Fibroblast of the aortic adventitia (primary cell): ENCODE measurements at regions not wholly inside any gene's neighbourhood (a gene's known extent, or its start where the extent isn't known, plus 50 kb on each side); places are given as distances from the start of the nearest gene placed in this dataset.

Source experiments
- DNase-seq: peaks from one replicate; pipeline ENCODE4 v3.0.0-alpha.2; 2010; ENCODE audit warnings: low read depth
- H3K4me3 ChIP-seq: 2 replicates; pipeline ENCODE4 v1.5.1; 2011; ENCODE audit warnings: low read depth, mild to moderate bottlenecking, control low read depth, low read length, moderate library complexity
- TF ChIP-seq, protein P1 (sequence below): IDR thresholded peaks from 2 replicates; pipeline ENCODE4 v1.5.1; 2011; ENCODE audit warnings: mild to moderate bottlenecking, low read length, control low read depth, inconsistent platforms; ENCODE audit not compliant: insufficient read depth

DNA sequence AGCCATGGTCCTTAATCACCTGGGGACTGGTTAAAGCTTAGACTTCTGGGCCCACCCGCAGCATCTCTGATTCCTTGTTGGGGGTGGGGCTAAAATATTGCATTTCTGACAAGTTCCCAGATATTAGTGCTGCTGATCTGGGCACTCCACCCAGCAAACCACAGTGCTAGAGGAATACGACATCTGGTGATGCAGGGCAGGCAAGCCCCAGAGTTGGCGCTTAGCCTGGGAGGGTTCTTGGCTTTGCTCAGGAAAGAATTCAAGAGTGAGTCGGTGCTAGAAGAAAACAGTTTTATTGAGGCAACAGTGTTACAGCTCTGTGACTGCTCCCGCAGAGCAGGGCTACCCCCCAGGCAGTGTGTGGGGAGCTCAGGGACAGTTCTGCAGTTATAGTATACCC, 210.7 kb downstream of the TFAP2C start:
- no peak for DNase-seq
- TF ChIP-seq, protein P1, sequence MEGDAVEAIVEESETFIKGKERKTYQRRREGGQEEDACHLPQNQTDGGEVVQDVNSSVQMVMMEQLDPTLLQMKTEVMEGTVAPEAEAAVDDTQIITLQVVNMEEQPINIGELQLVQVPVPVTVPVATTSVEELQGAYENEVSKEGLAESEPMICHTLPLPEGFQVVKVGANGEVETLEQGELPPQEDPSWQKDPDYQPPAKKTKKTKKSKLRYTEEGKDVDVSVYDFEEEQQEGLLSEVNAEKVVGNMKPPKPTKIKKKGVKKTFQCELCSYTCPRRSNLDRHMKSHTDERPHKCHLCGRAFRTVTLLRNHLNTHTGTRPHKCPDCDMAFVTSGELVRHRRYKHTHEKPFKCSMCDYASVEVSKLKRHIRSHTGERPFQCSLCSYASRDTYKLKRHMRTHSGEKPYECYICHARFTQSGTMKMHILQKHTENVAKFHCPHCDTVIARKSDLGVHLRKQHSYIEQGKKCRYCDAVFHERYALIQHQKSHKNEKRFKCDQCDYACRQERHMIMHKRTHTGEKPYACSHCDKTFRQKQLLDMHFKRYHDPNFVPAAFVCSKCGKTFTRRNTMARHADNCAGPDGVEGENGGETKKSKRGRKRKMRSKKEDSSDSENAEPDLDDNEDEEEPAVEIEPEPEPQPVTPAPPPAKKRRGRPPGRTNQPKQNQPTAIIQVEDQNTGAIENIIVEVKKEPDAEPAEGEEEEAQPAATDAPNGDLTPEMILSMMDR: no peak

DNA sequence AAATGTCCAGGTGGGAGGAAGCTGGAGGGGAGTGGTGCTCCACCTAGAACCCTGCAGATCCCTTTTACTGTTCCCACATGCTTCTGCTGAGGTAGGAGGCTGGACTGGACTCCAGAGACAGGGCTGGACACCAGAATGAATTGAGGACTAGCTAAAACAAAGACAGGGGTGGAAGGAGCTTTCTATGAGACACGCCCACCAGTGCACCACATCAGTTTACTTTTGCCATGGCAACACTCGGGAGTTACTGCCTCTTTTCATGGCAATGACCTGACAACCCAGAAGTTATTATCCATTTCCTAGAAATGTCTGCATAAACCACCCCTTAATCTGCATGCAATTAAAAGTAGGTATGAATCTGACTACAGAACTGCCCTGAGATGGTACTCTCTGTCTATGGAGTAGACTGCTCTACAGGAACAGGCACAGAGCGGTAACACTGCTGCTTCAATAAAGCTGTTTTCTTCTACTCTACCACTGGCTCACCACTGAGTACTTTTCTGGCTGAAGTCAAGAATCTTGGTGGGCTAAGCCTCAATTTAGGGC, 211.7 kb downstream of the TFAP2C start:
- TF ChIP-seq, protein P1: no peak
- no peak overlapping the region for H3K4me3 ChIP-seq
- DNase-seq: no peak

More for the DNA sequence above, 210.7 kb downstream of the TFAP2C start:
- no peak overlapping the region for H3K4me3 ChIP-seq

DNA sequence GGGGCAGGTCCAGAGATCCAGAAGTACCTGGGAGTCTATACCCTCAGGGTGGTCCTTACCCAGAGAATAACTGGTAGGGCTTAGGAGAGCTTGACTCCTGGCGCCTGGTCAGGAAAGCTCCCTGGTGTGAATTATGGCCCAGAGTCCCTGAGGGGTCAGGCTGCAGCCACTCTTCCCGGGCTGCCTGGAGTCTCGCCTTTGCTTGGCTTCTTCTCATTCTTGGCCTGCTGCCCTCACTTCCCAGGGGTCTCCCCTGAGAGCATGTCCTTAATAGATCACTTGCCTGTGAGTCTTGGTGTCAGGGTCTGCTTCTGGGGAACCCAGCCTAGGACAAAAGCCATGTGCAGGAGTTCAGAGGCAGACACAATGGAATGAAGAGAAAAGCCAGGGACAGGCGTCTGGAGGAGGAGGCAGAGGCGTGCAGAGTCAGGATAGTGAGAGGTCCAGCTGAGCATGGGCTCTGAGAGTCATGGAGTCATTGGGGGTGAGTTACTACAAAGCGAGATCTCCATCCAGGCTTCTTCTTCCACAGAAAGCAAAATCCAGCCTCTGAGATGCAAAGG, 212.3 kb downstream of the TFAP2C start:
- no peak for DNase-seq
- TF ChIP-seq, protein P1: no peak
- H3K4me3 ChIP-seq: no peak overlapping the region

DNA sequence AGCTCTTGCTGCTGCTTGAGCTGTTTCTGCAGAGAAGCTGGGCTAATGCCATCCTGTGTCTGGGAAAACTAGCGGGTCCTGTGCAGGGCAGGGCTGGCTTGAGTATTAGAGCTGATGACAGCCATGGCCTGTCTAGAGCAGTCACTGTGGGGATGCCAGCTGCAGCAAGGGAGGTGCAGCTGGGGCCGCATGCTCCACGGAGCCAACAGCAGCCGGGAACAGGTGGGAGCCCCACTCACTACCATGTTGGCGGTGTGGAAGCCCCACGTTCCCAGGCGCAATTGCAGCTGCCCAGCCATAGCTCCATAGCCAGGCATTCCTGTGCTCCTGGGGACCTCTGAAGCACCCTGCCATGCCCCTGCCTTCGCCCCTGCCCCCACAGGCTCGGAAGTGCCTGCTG, 212.9 kb downstream of the TFAP2C start:
- DNase-seq: no peak
- TF ChIP-seq, protein P1: no peak
- H3K4me3 ChIP-seq: no peak overlapping the region

DNA sequence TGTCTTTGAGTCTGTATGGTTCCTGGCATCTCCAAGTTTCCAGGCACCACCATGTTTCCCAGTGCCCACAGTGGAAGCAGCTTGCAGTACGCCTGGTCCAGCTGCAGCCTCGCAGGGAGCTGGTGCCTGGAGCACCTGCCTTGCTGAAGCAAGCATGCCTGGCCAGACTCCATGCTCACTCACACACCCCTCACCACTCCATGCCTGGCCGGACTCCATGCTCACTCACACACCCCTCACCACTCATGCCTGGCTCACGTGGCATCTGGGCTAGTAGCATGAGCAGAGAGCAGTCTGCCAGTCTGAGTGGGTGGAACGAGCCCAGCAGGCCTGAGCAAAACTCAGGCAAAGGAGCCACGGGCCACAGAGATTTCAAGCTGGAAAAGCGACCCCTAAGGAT, 214.3 kb downstream of the TFAP2C start:
- no peak overlapping the region for H3K4me3 ChIP-seq
- DNase-seq: no peak
- TF ChIP-seq, protein P1: no peak

DNA sequence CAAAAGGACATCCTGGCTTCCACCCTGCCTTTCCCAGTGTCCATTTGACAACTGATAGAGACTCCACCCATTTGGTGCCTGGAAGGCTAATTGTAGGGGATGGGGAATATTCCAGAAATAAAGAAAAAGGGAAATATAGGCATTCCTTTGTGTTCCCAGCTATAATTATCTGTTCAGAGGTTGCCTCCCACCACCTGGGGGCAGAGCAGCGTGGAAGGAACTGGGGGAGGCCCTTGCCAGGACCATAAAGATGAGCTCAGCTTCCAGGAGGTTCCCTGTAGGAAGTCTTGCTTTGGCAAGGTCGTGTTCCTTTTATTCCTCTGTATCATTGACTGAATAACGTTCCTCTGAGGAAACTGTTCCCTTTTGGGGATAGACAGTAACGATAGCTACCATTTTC, 214.7 kb downstream of the TFAP2C start:
- DNase-seq: no peak
- TF ChIP-seq, protein P1: no peak
- no peak overlapping the region for H3K4me3 ChIP-seq
